Activated CD4-positive, alpha-beta T cell treated with anti-CD3 and anti-CD28 coated beads for 36 hours (primary cell): ENCODE measurements at regions not wholly inside any gene's neighbourhood (a gene's known extent, or its start where the extent isn't known, plus 50 kb on each side); places are given as distances from the start of the nearest gene placed in this dataset.
"Not testable (repeated sequence)": the region's sequence is repeated elsewhere in the genome, so short reads cannot be mapped to it uniquely, and the experiment has no call there.

Source experiments
- ATAC-seq: fragments of 200-7000 bp; cut with Tn5 transposase; one replicate; pipeline ENCODE4 v1.10.0; 2021; ENCODE audit warnings: mild to moderate bottlenecking, moderate library complexity
- CTCF ChIA-PET: fragments of 350-600 bp; sonication (Branson Sonifier 250); formaldehyde crosslinking; loops from one replicate; lab custom pipeline; 2021; ENCODE audit warnings: antibody characterized with exemption; lab: Charles Lee
- POLR2A ChIA-PET: fragments of 350-600 bp; sonication (Branson Sonifier 250); formaldehyde crosslinking; loops from one replicate; lab custom pipeline; 2021; ENCODE audit warnings: antibody characterized with exemption, inconsistent platforms; lab: Charles Lee
- DNase-seq: peaks from one replicate; pipeline ENCODE4 v3.0.0-alpha.2; 2020
- H3K27ac Mint-ChIP-seq: one replicate; pipeline ENCODE4 v1.8.0; 2021; ENCODE audit warnings: mixed read lengths
- H3K27me3 Mint-ChIP-seq: one replicate; pipeline ENCODE4 v1.8.0; 2021; ENCODE audit warnings: mixed read lengths
- H3K36me3 Mint-ChIP-seq: one replicate; pipeline ENCODE4 v1.8.0; 2021; ENCODE audit warnings: low read depth, mixed read lengths
- H3K4me1 Mint-ChIP-seq: one replicate; pipeline ENCODE4 v1.8.0; 2021; ENCODE audit warnings: mixed read lengths
- H3K4me3 Mint-ChIP-seq: one replicate; pipeline ENCODE4 v1.8.0; 2021; ENCODE audit warnings: mild to moderate bottlenecking, moderate library complexity, mixed read lengths
- H3K9me3 Mint-ChIP-seq: one replicate; pipeline ENCODE4 v1.8.0; 2021; ENCODE audit warnings: low read depth, mixed read lengths
- intact Hi-C, 2 experiments: fragments of 100-400 bp; cut with DNase I in 1 of 2; cut with micrococcal nuclease in 1 of 2; formaldehyde crosslinking; loops; one replicate each; pipeline versions ENCODE4 v1.14.2 to v1.15.1; 2022 to 2024; cut with DNase I, micrococcal nuclease

DNA sequence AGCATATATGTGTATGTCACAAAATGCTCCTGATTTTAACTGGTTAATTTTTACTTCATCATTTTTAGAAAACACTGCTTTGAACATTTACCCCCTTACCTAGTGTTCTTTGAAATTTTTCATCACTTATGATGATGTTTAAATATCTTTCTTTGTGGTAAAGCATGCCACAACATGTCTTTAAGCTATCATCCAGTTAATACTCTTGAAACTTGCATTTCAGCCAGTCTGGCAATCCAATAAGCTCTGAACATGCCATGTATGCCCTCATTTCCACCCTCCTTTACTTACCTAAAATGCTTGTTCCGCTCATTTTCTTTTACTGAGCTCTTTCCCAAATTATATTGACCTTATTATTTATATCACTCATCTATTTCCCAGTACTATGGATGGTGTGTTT, 581.2 kb downstream of the RAPGEF2 start:
- ChIA-PET CTCF (interaction anchor here (1.0 kb wide), 1 partner anchor 8 kb away, joined by 3 read pairs; no protein-coding TSS in a partner anchor), POLR2A (interaction anchor here (0.6 kb wide), 1 partner anchor 61 kb away, joined by 17 read pairs; no protein-coding TSS in a partner anchor)
- H3K4me3 Mint-ChIP-seq, result no peak overlapping the region
- H3K9me3 Mint-ChIP-seq, result peaks cover 5% of the 10 kb centered on the region
- no peak for ATAC-seq
- H3K27ac Mint-ChIP-seq, result no peak overlapping the region
- H3K4me1 Mint-ChIP-seq, result no peaks in the 10 kb centered on the region
- no peak for DNase-seq
- no peaks in the 10 kb centered on the region for H3K36me3 Mint-ChIP-seq
- no peaks in the 10 kb centered on the region for H3K27me3 Mint-ChIP-seq
- intact Hi-C loops, result no loop called here

DNA sequence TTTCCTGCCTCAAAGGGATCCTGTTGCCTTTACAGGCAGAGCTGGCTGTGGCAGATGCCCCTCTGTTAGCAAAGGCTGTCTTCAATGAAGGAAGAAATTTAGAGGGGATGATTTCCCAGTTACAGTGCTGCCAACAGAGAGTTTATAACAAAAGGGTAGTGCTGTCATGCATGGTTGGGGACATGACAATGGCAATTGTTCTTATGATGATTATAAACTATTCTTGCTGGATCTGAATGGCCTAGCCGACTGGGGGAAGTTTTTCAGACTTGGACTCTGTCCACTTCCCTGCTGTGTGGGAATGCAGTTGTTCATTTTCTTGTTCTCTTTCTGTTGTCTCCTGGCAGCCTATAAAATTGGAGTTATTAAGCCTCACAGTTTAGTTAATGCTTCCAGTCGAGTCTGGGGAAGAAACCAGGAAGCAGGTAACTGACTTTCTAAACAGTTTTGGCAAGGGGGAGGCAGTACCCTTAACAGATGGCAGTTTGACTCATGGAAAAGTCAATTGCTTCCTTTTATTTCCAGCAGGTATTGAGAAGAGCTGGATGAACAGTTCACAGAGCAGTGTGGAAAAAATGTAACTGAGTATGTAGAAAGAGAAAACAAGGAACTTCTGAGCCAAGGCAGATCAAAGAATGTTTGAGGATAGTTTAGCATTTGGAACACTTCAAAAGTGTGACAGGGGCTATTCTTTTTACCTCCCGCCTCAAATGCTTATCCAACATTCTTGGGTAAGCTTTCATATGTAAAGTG, 582.6 kb downstream of the RAPGEF2 start:
- intact Hi-C loops, result no loop called here
- H3K27ac Mint-ChIP-seq, result no peak overlapping the region
- no peaks in the 10 kb centered on the region for H3K4me1 Mint-ChIP-seq
- H3K36me3 Mint-ChIP-seq, result no peaks in the 10 kb centered on the region
- no peak overlapping the region for H3K4me3 Mint-ChIP-seq
- H3K9me3 Mint-ChIP-seq, result peaks cover 3% of the 10 kb centered on the region
- ATAC-seq (no peak), DNase-seq (no peak)
- H3K27me3 Mint-ChIP-seq, result no peaks in the 10 kb centered on the region
- CTCF ChIA-PET, result no interaction called here
- POLR2A ChIA-PET, result no interaction called here

DNA sequence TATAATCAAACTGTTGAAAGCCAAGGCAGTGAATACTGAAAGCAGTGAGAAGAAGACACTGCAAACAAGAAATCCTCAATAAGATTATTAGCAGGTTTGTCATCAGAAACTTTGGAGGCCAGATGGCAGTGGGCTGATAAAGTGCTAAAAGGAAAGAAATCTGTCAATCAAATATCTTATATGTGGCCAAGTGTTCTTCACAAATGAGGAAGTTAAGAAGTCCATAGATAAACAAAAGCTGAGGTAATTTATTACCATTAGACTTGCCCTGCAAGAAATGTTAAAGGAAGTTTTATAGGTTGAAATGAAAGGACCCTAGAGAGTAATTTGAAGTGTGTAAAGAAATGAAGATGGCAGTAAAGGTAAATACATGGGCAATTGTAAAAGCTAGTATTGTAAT, 586.6 kb downstream of the RAPGEF2 start:
- Mint-ChIP-seq H3K27me3 (no peaks in the 10 kb centered on the region), H3K4me1 (no peaks in the 10 kb centered on the region), H3K27ac (no peak overlapping the region), H3K36me3 (no peaks in the 10 kb centered on the region), H3K4me3 (no peak overlapping the region), H3K9me3 (peaks cover 13% of the 10 kb centered on the region)
- ChIA-PET CTCF (interaction anchor here (0.7 kb wide), 1 partner anchor 89 kb away, joined by 3 read pairs; no protein-coding TSS in a partner anchor), POLR2A (no interaction called here)
- DNase-seq (no peak), ATAC-seq (no peak)
- intact Hi-C loops, result no loop called here

DNA sequence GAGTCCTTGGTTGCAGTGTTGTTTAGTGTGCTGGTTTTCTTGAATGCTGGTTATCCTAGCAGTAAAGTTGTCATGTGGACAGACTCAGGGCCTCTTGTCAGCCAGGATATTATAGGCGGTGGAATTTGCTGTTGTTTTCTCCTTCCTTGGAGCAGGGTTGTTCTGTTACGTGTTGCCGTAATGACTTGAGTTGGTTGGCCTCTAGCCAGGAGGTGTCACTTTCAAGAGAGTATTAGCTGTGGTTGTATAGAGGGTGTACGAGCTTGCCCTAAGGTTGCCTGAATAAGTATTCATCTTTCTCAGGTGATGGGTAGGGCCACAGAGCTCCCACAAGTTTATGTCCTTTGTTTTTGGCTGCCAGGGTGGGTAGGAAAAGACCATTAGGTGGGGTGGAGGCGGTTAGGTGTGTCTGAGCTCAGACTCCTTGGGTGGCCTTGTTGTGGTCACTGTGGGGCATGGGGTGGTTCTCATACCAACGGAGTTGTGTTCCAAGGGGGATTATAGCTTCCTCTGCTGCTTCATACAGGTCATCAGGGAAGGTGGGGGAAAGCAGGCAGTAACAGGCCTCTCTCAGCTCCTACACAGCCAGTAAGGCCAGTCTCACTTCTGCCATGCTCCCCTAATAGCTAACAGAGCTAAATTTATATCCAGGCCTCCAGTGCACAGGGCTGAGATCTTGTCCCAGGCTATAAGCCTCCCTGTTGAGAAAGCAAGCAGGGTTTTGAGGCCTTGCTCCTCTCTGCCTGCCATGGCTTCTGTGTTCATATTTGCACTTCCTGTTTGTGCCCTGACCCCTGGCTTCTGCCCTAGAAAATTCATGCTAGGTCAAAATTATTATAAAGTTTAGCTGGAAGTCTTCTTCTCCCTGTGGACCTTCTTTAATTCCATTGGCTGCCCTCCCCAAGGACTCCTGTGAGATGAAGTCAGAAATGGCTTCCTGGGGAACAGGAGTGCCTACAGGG, 594.7 kb downstream of the RAPGEF2 start:
- no peaks in the 10 kb centered on the region for H3K4me1 Mint-ChIP-seq
- no peak for ATAC-seq
- H3K27me3 Mint-ChIP-seq, result no peaks in the 10 kb centered on the region
- no peak overlapping the region for H3K27ac Mint-ChIP-seq
- intact Hi-C loops, result no loop called here
- POLR2A ChIA-PET, result no interaction called here
- H3K36me3 Mint-ChIP-seq, result no peaks in the 10 kb centered on the region
- CTCF ChIA-PET, result no interaction called here
- H3K4me3 Mint-ChIP-seq, result no peak overlapping the region
- H3K9me3 Mint-ChIP-seq, result peaks cover 12% of the 10 kb centered on the region
- DNase-seq, result no peak

DNA sequence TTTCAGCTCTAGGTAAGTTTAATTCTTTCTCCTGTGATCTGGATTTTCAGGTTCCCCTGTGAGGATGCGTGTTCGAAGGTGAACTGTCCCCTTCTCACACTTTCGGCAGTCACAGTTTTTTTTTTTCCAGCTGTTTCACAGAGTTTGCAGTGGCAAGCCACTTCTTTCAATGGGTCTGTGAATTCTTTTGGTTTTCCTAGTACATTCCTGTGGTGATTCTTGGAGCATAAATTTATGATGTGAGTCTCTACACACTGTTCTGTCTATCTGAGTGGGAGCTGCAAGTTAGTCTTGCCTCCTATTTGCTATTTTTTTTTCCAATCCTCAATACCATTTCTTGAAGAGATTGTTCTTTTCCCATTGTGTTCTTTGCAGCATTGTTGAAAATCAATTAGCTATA, 595.5 kb downstream of the RAPGEF2 start:
- ATAC-seq (no peak), DNase-seq (no peak)
- CTCF ChIA-PET, result no interaction called here
- Mint-ChIP-seq H3K4me1 (no peaks in the 10 kb centered on the region), H3K9me3 (peaks cover 7% of the 10 kb centered on the region), H3K27me3 (no peaks in the 10 kb centered on the region), H3K4me3 (no peak overlapping the region), H3K27ac (no peak overlapping the region), H3K36me3 (no peaks in the 10 kb centered on the region)
- POLR2A ChIA-PET, result no interaction called here
- intact Hi-C loops, result no loop called here

DNA sequence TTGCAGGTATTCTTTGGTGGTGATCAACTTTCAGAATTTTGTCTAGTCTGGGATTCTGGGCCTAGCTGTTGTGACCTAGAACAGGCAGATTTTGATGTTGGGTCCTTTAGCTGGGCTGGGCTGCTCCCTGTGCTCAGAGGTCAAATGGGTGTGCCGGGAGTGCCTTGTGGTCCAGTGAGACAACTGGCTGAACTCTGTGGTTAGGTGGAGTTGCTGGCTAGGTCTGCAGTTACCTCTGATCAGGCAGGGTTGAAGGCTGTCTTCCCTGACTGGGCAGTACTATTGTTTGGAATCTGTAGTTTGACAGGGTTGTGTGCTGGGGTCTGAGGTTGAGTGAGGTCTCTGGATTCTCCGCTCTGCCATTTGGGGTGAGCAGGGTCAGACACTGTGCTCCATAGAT, 599.3 kb downstream of the RAPGEF2 start:
- Mint-ChIP-seq H3K9me3 (peaks cover 4% of the 10 kb centered on the region), H3K27ac (no peak overlapping the region), H3K4me1 (no peaks in the 10 kb centered on the region), H3K4me3 (no peak overlapping the region), H3K27me3 (no peaks in the 10 kb centered on the region), H3K36me3 (no peaks in the 10 kb centered on the region)
- ATAC-seq (no peak), DNase-seq (no peak)
- intact Hi-C loops, result no loop called here
- ChIA-PET CTCF (interaction anchor here (0.7 kb wide), 1 partner anchor 196 kb away, joined by 3 read pairs; no protein-coding TSS in a partner anchor), POLR2A (no interaction called here)

DNA sequence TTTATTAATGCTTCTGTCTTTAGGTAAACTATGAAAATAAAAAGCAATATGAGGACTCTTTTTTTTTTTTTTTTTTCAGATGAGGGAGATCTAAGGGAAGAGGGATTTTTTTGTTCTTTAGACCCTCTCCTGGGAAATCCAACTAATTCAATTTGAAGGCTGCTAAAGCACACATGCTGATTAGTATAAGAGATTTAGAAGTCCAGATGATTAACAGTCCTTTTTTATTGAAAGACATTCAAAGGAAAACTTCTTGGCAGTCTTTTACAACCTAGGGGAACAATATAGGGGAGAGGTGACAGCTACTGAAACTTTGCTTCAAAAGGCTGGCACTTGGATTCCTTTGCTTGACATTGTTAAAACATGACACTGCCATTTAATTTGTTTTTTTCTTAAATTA, 602.5 kb downstream of the RAPGEF2 start:
- Mint-ChIP-seq H3K27ac (no peak overlapping the region), H3K9me3 (peaks cover 7% of the 10 kb centered on the region), H3K36me3 (no peaks in the 10 kb centered on the region), H3K4me1 (no peaks in the 10 kb centered on the region), H3K4me3 (no peak overlapping the region), H3K27me3 (no peaks in the 10 kb centered on the region)
- CTCF ChIA-PET, result no interaction called here
- ATAC-seq (no peak), DNase-seq (no peak)
- POLR2A ChIA-PET, result no interaction called here
- intact Hi-C loops, result no loop called here

DNA sequence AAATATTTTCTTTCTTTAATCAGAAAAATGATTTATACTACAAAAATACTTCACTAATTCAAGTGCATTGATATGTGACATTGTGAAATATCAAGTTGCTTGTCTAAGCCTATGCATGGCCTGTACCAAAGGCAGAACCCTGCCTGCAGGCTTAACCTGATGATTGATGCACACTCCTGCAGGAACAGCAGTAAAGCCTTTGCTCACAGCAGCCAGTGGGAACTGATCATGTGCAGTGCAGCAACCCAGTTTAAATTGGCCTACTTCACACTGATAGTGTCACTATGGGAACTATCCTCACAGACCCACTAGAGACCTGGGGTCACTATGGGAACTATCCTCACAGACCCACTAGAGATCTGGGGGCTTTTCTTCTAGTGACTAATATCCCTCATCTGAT, 603.8 kb downstream of the RAPGEF2 start:
- intact Hi-C loops, result no loop called here
- Mint-ChIP-seq H3K4me3 (no peak overlapping the region), H3K36me3 (no peaks in the 10 kb centered on the region), H3K9me3 (peaks cover 4% of the 10 kb centered on the region), H3K27me3 (no peaks in the 10 kb centered on the region), H3K4me1 (no peaks in the 10 kb centered on the region), H3K27ac (no peak overlapping the region)
- ChIA-PET CTCF (no interaction called here), POLR2A (no interaction called here)
- ATAC-seq (no peak), DNase-seq (no peak)

DNA sequence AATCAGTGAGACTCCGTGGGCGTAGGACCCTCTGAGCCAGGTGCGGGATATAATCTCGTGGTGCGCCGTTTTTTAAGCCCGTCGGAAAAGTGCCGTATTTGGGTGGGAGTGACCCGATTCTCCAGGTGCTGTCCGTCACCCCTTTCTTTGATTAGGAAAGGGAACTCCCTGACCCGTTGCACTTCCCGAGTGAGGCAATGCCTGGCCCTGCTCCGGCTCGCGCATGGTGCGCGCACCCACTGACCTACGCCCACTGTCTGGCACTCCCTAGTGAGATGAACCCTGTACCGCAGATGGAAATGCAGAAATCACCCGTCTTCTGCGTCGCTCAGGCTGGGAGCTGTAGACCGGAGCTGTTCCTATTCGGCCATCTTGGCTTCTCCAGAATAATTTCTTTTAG, 612.3 kb downstream of the RAPGEF2 start:
- H3K27ac Mint-ChIP-seq, intact Hi-C loops, DNase-seq, H3K4me3 Mint-ChIP-seq, ATAC-seq, H3K36me3 Mint-ChIP-seq, POLR2A ChIA-PET, H3K27me3 Mint-ChIP-seq, CTCF ChIA-PET, H3K9me3 Mint-ChIP-seq, H3K4me1 Mint-ChIP-seq: not testable (repeated sequence)

DNA sequence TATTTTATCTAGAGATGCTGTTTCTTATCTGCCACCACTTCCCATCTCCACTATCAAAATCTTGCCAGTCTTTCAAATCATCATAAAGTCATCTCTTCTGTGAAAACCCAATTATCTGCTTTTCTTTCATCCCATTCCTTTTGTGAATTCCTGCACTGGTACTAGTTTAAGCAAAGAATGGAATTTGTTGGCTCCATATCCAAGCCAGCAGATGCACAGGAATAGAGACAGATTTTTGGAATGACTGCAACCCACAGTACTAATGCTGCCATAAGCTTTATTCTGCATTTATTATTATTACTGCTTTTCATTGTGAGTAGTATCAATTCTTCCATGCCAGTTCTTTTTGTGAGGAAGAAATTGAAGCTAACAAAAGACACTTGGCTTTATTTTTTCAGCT, 616.7 kb downstream of the RAPGEF2 start:
- ChIA-PET CTCF (no interaction called here), POLR2A (no interaction called here)
- intact Hi-C loops, result no loop called here
- Mint-ChIP-seq H3K4me3 (no peak overlapping the region), H3K36me3 (no peaks in the 10 kb centered on the region), H3K9me3 (peaks cover 7% of the 10 kb centered on the region), H3K27ac (no peak overlapping the region), H3K27me3 (no peaks in the 10 kb centered on the region), H3K4me1 (no peaks in the 10 kb centered on the region)
- DNase-seq (no peak), ATAC-seq (no peak)

DNA sequence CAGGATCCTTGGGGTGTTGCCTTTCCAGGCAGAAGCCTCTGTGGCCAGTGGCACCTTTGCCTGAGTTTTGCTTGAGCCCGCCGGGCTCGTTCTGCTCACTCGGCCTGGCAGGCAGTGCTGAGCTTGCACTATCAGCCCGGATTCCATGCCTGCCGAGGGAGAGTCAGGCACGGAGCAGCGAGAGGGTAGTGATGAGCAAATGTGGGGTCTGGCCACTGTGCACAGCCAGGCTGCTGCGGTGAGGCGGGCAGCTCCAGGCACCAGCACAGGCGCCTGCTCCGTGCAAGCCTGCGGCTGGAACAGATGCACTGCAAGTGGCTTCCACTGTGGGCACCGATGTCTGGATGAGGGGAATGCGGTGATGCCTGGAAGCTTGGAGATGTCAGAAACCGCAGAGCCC, 619.2 kb downstream of the RAPGEF2 start:
- intact Hi-C loops, result no loop called here
- Mint-ChIP-seq H3K27ac (no peak overlapping the region), H3K27me3 (no peaks in the 10 kb centered on the region), H3K4me3 (no peak overlapping the region), H3K36me3 (no peaks in the 10 kb centered on the region), H3K4me1 (no peaks in the 10 kb centered on the region), H3K9me3 (no peaks in the 10 kb centered on the region)
- CTCF ChIA-PET, result interaction anchor here (0.6 kb wide), 1 partner anchor 49 kb away, joined by 3 read pairs; no protein-coding TSS in a partner anchor
- POLR2A ChIA-PET, result no interaction called here
- no peak for ATAC-seq
- DNase-seq, result no peak

DNA sequence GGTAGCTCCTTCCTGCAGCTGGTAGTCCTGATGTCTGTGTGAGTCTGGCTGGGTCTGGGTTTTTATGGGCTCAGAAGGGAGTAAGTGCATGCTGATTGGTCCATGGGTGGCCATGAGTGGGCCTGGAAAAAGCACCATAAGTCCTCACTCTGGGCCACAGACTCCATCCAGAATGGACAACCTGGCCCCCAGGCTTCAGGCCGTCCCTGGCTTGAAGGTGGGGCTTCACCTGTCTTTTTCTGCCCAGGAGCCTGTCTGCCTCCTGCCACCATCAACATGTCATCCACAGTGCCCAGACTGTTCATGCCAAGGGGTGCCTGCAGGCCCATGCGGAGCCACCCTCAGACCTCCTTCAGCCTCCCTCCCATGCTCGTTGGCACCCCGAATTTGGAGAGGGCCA, 620.0 kb downstream of the RAPGEF2 start:
- CTCF ChIA-PET, result no interaction called here
- Mint-ChIP-seq H3K27me3 (no peaks in the 10 kb centered on the region), H3K4me3 (no peak overlapping the region), H3K27ac (no peak overlapping the region), H3K4me1 (no peaks in the 10 kb centered on the region), H3K36me3 (no peaks in the 10 kb centered on the region), H3K9me3 (no peaks in the 10 kb centered on the region)
- POLR2A ChIA-PET, result no interaction called here
- ATAC-seq, result no peak
- intact Hi-C loops, result no loop called here
- no peak for DNase-seq
